Esophagus squamous epithelium (tissue), 4 donors: ENCODE measurements at regions not wholly inside any gene's neighbourhood (a gene's known extent, or its start where the extent isn't known, plus 50 kb on each side); places are given as distances from the start of the nearest gene placed in this dataset.

Source experiments
- CTCF ChIP-seq, 6 experiments: fragments of 450-650 bp in 4 of 6; fragments of 200-600 bp in 2 of 6; sonication (generic) in 2 of 6; IDR thresholded peaks; one replicate each; pipeline ENCODE4 v1.5.1; 2016 to 2019; ENCODE audit warnings: antibody characterized with exemption in 6 of 6, mild to moderate bottlenecking in 4 of 6, moderate library complexity in 4 of 6
- POLR2A ChIP-seq, 4 donors: fragments of 450-650 bp; IDR thresholded peaks; one replicate each; pipeline ENCODE4 v1.6.1; 2017; ENCODE audit warnings: antibody characterized with exemption in 4 of 4, mild to moderate bottlenecking in 4 of 4, moderate library complexity in 3 of 4

DNA sequence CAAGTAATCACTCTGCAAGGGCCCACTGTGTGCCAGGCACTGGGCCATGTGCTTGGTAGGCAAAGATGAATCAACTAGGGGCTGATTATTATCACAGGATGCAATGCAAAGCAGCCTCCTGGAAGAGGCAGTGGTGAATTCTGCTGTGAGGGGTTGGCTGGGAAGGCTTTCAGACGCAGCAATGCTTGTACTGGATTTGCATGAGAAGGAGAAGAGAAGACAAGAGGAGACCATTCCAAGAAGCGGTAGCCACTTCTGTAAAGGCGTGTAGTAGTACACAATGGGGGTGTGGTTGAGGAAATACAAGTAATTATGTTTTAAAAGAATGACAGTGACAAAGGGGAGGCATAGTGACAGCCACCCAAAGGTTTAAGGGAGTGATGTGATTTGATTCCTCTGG, 502.7 kb downstream of the PLCL1 start:
- TF ChIP-seq CTCF (IDR thresholded peaks at IDR 0.05), result no peak
- TF ChIP-seq POLR2A (IDR thresholded peaks at IDR 0.05), result no peak
